ENCODE measurements at regions not wholly inside any gene's neighbourhood (a gene's known extent, or its start where the extent isn't known, plus 50 kb on each side); places are given as distances from the start of the nearest gene placed in this dataset.

GRCh38 chr2:41084321-41084720 lies 632.4 kb upstream of the SLC8A1 start:
- no peak overlapping the region for H3K4me3 ChIP-seq (ENCODE audit: low read depth, low read length)
- no peak for DNase-seq

GRCh38 chr2:41087946-41088345 lies 636.1 kb upstream of the SLC8A1 start:
- Histone ChIP-seq H3K9me3 (ENCODE audit: severe bottlenecking) (no peaks in the 10 kb centered on the region), H3K4me3 (ENCODE audit: low read depth, low read length) (no peak overlapping the region), H3K27ac (no peak overlapping the region), H3K36me3 (no peaks in the 10 kb centered on the region), H3K27me3 (ENCODE audit: insufficient read depth, low read depth, severe bottlenecking) (no peaks in the 10 kb centered on the region)
- no peak for TF ChIP-seq CTCF (IDR thresholded peaks at IDR 0.05; ENCODE audit: low read depth, low read length)
- DNase-seq = no peak

More at GRCh38 chr2:41084321-41084720, 632.4 kb upstream of the SLC8A1 start:
- TF ChIP-seq CTCF (IDR thresholded peaks at IDR 0.05; ENCODE audit: low read depth, low read length) = no peak
- H3K27me3 ChIP-seq (ENCODE audit: insufficient read depth, low read depth, severe bottlenecking) = no peaks in the 10 kb centered on the region
- H3K9me3 ChIP-seq (ENCODE audit: severe bottlenecking) = no peaks in the 10 kb centered on the region
- no peaks in the 10 kb centered on the region for H3K36me3 ChIP-seq
- no peak overlapping the region for H3K27ac ChIP-seq

- Histone ChIP-seq H3K27me3 (ENCODE audit: insufficient read depth, low read depth, severe bottlenecking) (no peaks in the 10 kb centered on the region), H3K9me3 (ENCODE audit: severe bottlenecking) (no peaks in the 10 kb centered on the region), H3K27ac (no peak overlapping the region), H3K36me3 (no peaks in the 10 kb centered on the region), H3K4me3 (ENCODE audit: low read depth, low read length) (no peak overlapping the region)
- no peak for TF ChIP-seq CTCF (IDR thresholded peaks at IDR 0.05; ENCODE audit: low read depth, low read length)
- DNase-seq = no peak
Measured at GRCh38 chr2:41101281-41101680, 649.4 kb upstream of the SLC8A1 start.

- no peak overlapping the region for H3K27ac ChIP-seq
- no peak overlapping the region for H3K4me3 ChIP-seq (ENCODE audit: low read depth, low read length)
- no peak for TF ChIP-seq CTCF (IDR thresholded peaks at IDR 0.05; ENCODE audit: low read depth, low read length)
- no peaks in the 10 kb centered on the region for H3K36me3 ChIP-seq
- no peaks in the 10 kb centered on the region for H3K9me3 ChIP-seq (ENCODE audit: severe bottlenecking)
- DNase-seq = no peak
- H3K27me3 ChIP-seq (ENCODE audit: insufficient read depth, low read depth, severe bottlenecking) = no peaks in the 10 kb centered on the region
Measured at GRCh38 chr2:41109744-41110143, 657.9 kb upstream of the SLC8A1 start.

GRCh38 chr2:41111836-41112627 lies 660.1 kb upstream of the SLC8A1 start:
- Histone ChIP-seq H3K27me3 (ENCODE audit: insufficient read depth, low read depth, severe bottlenecking) (no peaks in the 10 kb centered on the region), H3K9me3 (ENCODE audit: severe bottlenecking) (no peaks in the 10 kb centered on the region), H3K4me3 (ENCODE audit: low read depth, low read length) (no peak overlapping the region), H3K36me3 (no peaks in the 10 kb centered on the region), H3K27ac (no peak overlapping the region)
- no peak for DNase-seq
- no peak for TF ChIP-seq CTCF (IDR thresholded peaks at IDR 0.05; ENCODE audit: low read depth, low read length)
